ENCODE measurements at regions not wholly inside any gene's neighbourhood (a gene's known extent, or its start where the extent isn't known, plus 50 kb on each side); places are given as distances from the start of the nearest gene placed in this dataset.
"Not testable (repeated sequence)": the region's sequence is repeated elsewhere in the genome, so short reads cannot be mapped to it uniquely, and the experiment has no call there.

- H3K4me1 Mint-ChIP-seq, result no peaks in the 10 kb centered on the region
- H3K27ac Mint-ChIP-seq, result no peak overlapping the region
- H3K9me3 Mint-ChIP-seq, result peaks cover 0 to 2% of the 10 kb centered on the region in 2 donors
- ATAC-seq (replicated peaks), result no peak
- no peak for DNase-seq
- no peak overlapping the region for H3K4me3 Mint-ChIP-seq
- no peaks in the 10 kb centered on the region for H3K36me3 Mint-ChIP-seq
- H3K27me3 Mint-ChIP-seq, result no peaks in the 10 kb centered on the region
Observed at GRCh38 chr14:48023881-48024280, 348.5 kb upstream of the MDGA2 start.

DNA sequence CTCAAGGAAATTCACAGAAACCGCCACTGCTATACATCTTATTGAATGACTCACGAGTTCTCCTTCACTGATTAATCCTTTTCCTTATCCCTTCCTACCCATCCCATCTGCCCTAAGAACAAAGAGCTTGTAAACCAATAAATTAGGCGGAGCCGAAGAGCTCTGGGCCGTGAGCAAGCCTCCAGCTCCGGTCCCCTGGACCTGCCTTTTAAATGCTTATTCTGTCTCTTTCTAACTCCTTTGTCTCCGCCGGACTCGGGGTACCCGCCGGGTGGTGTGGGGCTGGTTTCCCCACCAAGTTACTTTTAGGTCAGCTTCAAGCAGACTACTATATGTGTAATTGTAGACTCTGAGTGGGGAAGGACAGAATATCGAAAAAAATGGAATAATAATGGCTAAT is 336.1 kb upstream of the MDGA2 start:
- ATAC-seq (replicated peaks); H3K27me3 Mint-ChIP-seq; H3K36me3 Mint-ChIP-seq; H3K4me1 Mint-ChIP-seq; H3K4me3 Mint-ChIP-seq; H3K9me3 Mint-ChIP-seq; DNase-seq; H3K27ac Mint-ChIP-seq: not testable (repeated sequence)

DNA sequence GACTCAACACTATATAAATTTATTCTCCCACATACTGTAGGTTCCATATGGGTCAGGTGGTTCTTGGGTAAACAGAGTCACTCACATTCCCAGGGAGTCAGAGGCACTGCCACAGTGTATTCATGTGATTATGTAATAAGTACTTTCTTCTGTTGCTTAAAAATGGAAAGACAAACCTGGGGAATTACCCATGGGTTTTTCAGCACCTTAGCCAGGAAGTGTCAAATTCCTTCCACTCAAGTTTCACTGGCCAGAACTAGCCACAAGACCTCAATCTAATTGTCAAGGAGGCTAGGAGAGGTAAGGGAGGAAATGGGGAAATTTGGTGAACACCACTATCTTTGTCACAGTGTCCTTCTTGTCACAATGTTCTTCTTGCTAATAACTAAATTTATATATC is 333.2 kb upstream of the MDGA2 start:
- ATAC-seq (replicated peaks), result no peak
- Mint-ChIP-seq H3K36me3 (no peaks in the 10 kb centered on the region), H3K27me3 (no peaks in the 10 kb centered on the region)

GRCh38 chr14:48005986-48006385 is 330.6 kb upstream of the MDGA2 start:
- H3K27me3 Mint-ChIP-seq, result no peaks in the 10 kb centered on the region
- H3K4me1 Mint-ChIP-seq, result no peaks in the 10 kb centered on the region
- ATAC-seq (replicated peaks) (no peak), DNase-seq (no peak)
- peaks cover 0 to 2% of the 10 kb centered on the region in 2 donors for H3K9me3 Mint-ChIP-seq
- no peak overlapping the region for H3K27ac Mint-ChIP-seq
- no peak overlapping the region for H3K4me3 Mint-ChIP-seq
- H3K36me3 Mint-ChIP-seq, result no peaks in the 10 kb centered on the region

More for the DNA sequence above, 333.2 kb upstream of the MDGA2 start:
- no peak for DNase-seq
- no peak overlapping the region for H3K27ac Mint-ChIP-seq
- H3K4me1 Mint-ChIP-seq, result no peaks in the 10 kb centered on the region
- peaks cover 0 to 2% of the 10 kb centered on the region in 2 donors for H3K9me3 Mint-ChIP-seq
- H3K4me3 Mint-ChIP-seq, result no peak overlapping the region

- H3K9me3 Mint-ChIP-seq, result peaks cover 0 to 4% of the 10 kb centered on the region in 2 donors
- no peaks in the 10 kb centered on the region for H3K36me3 Mint-ChIP-seq
- H3K4me3 Mint-ChIP-seq, result no peak overlapping the region
- DNase-seq (no peak), ATAC-seq (replicated peaks) (no peak)
- H3K27ac Mint-ChIP-seq, result no peak overlapping the region
- no peaks in the 10 kb centered on the region for H3K27me3 Mint-ChIP-seq
- no peaks in the 10 kb centered on the region for H3K4me1 Mint-ChIP-seq
Observed at GRCh38 chr14:47993883-47994282, 318.5 kb upstream of the MDGA2 start.

- Mint-ChIP-seq H3K9me3 (peaks cover 0 to 4% of the 10 kb centered on the region in 2 donors), H3K4me1 (no peaks in the 10 kb centered on the region), H3K36me3 (no peaks in the 10 kb centered on the region), H3K27me3 (no peaks in the 10 kb centered on the region), H3K4me3 (no peak overlapping the region), H3K27ac (no peak overlapping the region)
- DNase-seq (no peak), ATAC-seq (replicated peaks) (no peak)
Observed at GRCh38 chr14:47988175-47988574, 312.8 kb upstream of the MDGA2 start.

GRCh38 chr14:47978871-47979270 is 303.5 kb upstream of the MDGA2 start:
- H3K36me3 Mint-ChIP-seq, result no peaks in the 10 kb centered on the region
- H3K4me3 Mint-ChIP-seq, result no peak overlapping the region
- no peaks in the 10 kb centered on the region for H3K4me1 Mint-ChIP-seq
- no peaks in the 10 kb centered on the region for H3K9me3 Mint-ChIP-seq
- H3K27ac Mint-ChIP-seq, result no peak overlapping the region
- ATAC-seq (replicated peaks) (no peak), DNase-seq (no peak)
- H3K27me3 Mint-ChIP-seq, result no peaks in the 10 kb centered on the region

DNA sequence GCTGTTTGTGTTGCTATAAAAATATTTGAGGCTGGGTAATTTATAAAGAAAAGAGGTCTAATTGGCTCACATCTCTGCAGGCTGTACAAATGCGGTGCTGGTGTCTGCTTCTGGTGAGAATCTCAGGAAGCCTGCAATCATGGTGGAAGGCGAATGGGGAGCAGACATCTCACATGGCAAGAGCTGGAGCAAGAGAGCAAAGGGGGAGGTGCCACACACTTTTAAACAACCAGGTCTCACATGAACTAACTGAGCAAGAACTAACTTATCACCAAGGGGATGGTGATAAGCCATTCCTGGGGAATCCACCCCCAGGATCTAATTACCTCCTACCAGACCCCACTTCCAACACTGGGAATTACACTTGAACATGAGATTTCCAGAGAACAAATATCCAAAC is 300.7 kb upstream of the MDGA2 start:
- H3K9me3 Mint-ChIP-seq, result peaks cover 0 to 1% of the 10 kb centered on the region in 2 donors
- no peaks in the 10 kb centered on the region for H3K4me1 Mint-ChIP-seq
- no peaks in the 10 kb centered on the region for H3K27me3 Mint-ChIP-seq
- ATAC-seq (replicated peaks) (no peak), DNase-seq (no peak)
- no peak overlapping the region for H3K4me3 Mint-ChIP-seq
- H3K36me3 Mint-ChIP-seq, result no peaks in the 10 kb centered on the region
- H3K27ac Mint-ChIP-seq, result no peak overlapping the region

GRCh38 chr14:47966076-47966810 is 290.8 kb upstream of the MDGA2 start:
- Mint-ChIP-seq H3K4me1 (no peaks in the 10 kb centered on the region), H3K4me3 (no peak overlapping the region), H3K9me3 (peaks cover 0 to 1% of the 10 kb centered on the region in 2 donors), H3K27ac (no peak overlapping the region), H3K36me3 (no peaks in the 10 kb centered on the region), H3K27me3 (no peaks in the 10 kb centered on the region)
- no peak for DNase-seq
- ATAC-seq (replicated peaks), result no peak

GRCh38 chr14:47961634-47962033 is 286.2 kb upstream of the MDGA2 start:
- no peaks in the 10 kb centered on the region for H3K27me3 Mint-ChIP-seq
- H3K36me3 Mint-ChIP-seq, result no peaks in the 10 kb centered on the region
- H3K27ac Mint-ChIP-seq, result no peak overlapping the region
- no peaks in the 10 kb centered on the region for H3K4me1 Mint-ChIP-seq
- no peak overlapping the region for H3K4me3 Mint-ChIP-seq
- no peak for DNase-seq
- ATAC-seq (replicated peaks), result no peak
- H3K9me3 Mint-ChIP-seq, result no peaks in the 10 kb centered on the region

DNA sequence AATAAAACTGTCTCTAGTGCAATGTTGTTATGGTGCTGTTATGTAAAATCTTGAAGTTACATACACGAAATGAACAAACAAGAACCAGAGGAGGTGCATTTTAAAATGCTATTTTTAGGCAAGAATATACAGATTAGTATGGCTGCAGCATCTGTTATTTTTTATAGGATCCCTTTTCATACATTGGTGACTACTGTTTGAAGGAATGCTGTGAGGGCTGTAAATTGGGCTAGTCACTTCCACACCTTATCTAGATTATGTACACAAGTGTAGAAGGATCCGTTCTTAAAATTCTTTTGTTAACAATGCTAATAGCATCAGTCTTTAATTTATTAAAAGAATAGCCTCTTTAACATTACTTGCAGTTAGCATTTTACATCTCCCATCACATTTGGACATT is 284.3 kb upstream of the MDGA2 start:
- Mint-ChIP-seq H3K9me3 (no peaks in the 10 kb centered on the region), H3K4me3 (no peak overlapping the region), H3K36me3 (no peaks in the 10 kb centered on the region), H3K27me3 (no peaks in the 10 kb centered on the region), H3K4me1 (no peaks in the 10 kb centered on the region), H3K27ac (no peak overlapping the region)
- ATAC-seq (replicated peaks) (no peak), DNase-seq (no peak)

DNA sequence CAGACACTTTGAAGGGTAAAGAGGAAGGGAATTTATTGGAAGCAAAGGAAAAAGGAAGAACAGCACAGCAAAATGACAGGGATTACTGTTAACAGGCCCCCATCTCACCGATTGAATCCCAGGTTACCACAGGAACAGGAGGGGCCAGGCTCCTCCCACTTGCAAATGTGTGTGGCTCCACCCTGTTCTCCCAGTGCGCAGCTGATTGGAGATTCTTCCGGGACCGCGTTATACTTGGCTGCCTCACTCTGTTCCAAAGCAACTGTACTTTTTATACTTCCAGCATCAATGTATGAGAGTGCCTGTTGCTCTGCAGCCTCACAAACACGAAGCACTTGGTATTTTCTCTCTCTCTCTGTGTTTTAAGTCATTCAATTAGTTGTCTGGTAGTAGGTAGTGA is 273.6 kb upstream of the MDGA2 start:
- H3K9me3 Mint-ChIP-seq, result peaks cover 0 to 4% of the 10 kb centered on the region in 2 donors
- H3K27me3 Mint-ChIP-seq, result no peaks in the 10 kb centered on the region
- ATAC-seq (replicated peaks), result no peak
- H3K4me1 Mint-ChIP-seq, result no peaks in the 10 kb centered on the region
- H3K36me3 Mint-ChIP-seq, result no peaks in the 10 kb centered on the region
- no peak overlapping the region for H3K27ac Mint-ChIP-seq
- no peak overlapping the region for H3K4me3 Mint-ChIP-seq
- no peak for DNase-seq

- Mint-ChIP-seq H3K4me3 (no peak overlapping the region), H3K27ac (no peak overlapping the region), H3K4me1 (peaks cover 4 to 10% of the 10 kb centered on the region in 2 donors), H3K36me3 (no peaks in the 10 kb centered on the region), H3K9me3 (no peaks in the 10 kb centered on the region), H3K27me3 (peaks cover 0 to 13% of the 10 kb centered on the region in 2 donors)
- ATAC-seq (replicated peaks), result peak; percentile 34 to 48
- DNase-seq, result no peak
Observed at GRCh38 chr14:47935332-47935731, 259.9 kb upstream of the MDGA2 start.

GRCh38 chr14:47929334-47929733 is 253.9 kb upstream of the MDGA2 start:
- peak; percentile 99 to 100 for ATAC-seq (replicated peaks)
- peaks cover 0 to 22% of the 10 kb centered on the region in 2 donors for H3K27me3 Mint-ChIP-seq
- no peak for DNase-seq
- peaks cover 0 to 3% of the 10 kb centered on the region in 2 donors for H3K9me3 Mint-ChIP-seq
- no peaks in the 10 kb centered on the region for H3K4me1 Mint-ChIP-seq
- no peak overlapping the region for H3K27ac Mint-ChIP-seq
- no peak overlapping the region for H3K4me3 Mint-ChIP-seq
- H3K36me3 Mint-ChIP-seq, result no peaks in the 10 kb centered on the region

- Mint-ChIP-seq H3K36me3 (no peaks in the 10 kb centered on the region), H3K27me3 (peaks cover 0 to under 1% of the 10 kb centered on the region in 2 donors), H3K9me3 (peaks cover 0 to under 1% of the 10 kb centered on the region in 2 donors), H3K4me3 (no peak overlapping the region), H3K4me1 (peaks cover 3 to 7% of the 10 kb centered on the region in 2 donors), H3K27ac (no peak overlapping the region)
- DNase-seq (no peak), ATAC-seq (replicated peaks) (no peak)
Observed at GRCh38 chr14:47921133-47921532, 245.7 kb upstream of the MDGA2 start.

Measured in stimulated activated naive B cell treated with anti-CD40 and anti-IgM and Interleukin-4, amounts not matched to agents 10 μg/mL and 1 μg/mL and 100 μg/mL, for 72 hours (primary cell).